Gastroesophageal sphincter (tissue), 4 donors: ENCODE measurements at regions not wholly inside any gene's neighbourhood (a gene's known extent, or its start where the extent isn't known, plus 50 kb on each side); places are given as distances from the start of the nearest gene placed in this dataset.

Experiments used
- ATAC-seq: fragments of 150-250 bp; one replicate; pipeline ENCODE4 v1.9.1; 2016; ENCODE audit warnings: mild to moderate bottlenecking, moderate library complexity
- H3K27ac ChIP-seq, 4 donors: fragments of 200-600 bp; sonication (generic) in 3 of 4; 1 replicate in 3 of 4; 2 replicates in 1 of 4; pipeline ENCODE4 v1.5.1; 2016 to 2019
- H3K27me3 ChIP-seq: fragments of 200-600 bp; sonication (generic); one replicate; pipeline ENCODE4 v1.5.1; 2019
- H3K36me3 ChIP-seq, 2 donors: fragments of 200-600 bp; sonication (generic); one replicate each; pipeline ENCODE4 v1.5.1; 2019; ENCODE audit warnings: control low read depth in 1 of 2
- H3K4me1 ChIP-seq, 3 donors: fragments of 200-600 bp; sonication (generic); 1 replicate in 2 of 3; 2 replicates in 1 of 3; pipeline ENCODE4 v1.5.1; 2016 to 2019; ENCODE audit warnings: control low read depth in 2 of 3
- H3K4me3 ChIP-seq, 2 donors: fragments of 200-600 bp; sonication (generic); one replicate each; pipeline ENCODE4 v1.5.1; 2019; ENCODE audit warnings: mild to moderate bottlenecking in 1 of 2, moderate library complexity in 1 of 2
- H3K9me3 ChIP-seq, 3 donors: fragments of 200-600 bp; sonication (generic); one replicate each; pipeline ENCODE4 v1.5.1; 2017 to 2019; ENCODE audit warnings: control low read depth in 2 of 3
- CTCF ChIP-seq, 4 experiments: fragments of 200-600 bp in 2 of 4; fragments of 450-650 bp in 2 of 4; sonication (generic) in 1 of 4; IDR thresholded peaks; one replicate each; pipeline ENCODE4 v1.5.1; 2017 to 2019; ENCODE audit warnings: antibody characterized with exemption in 4 of 4, mild to moderate bottlenecking in 2 of 4, moderate library complexity in 2 of 4
- EP300 ChIP-seq: sonication (generic); formaldehyde crosslinking; IDR thresholded peaks from one replicate; pipeline ENCODE4 v1.6.1; 2017; ENCODE audit warnings: antibody characterized with exemption, mild to moderate bottlenecking
- POLR2A ChIP-seq, 2 donors: fragments of 450-650 bp; IDR thresholded peaks; one replicate each; pipeline ENCODE4 v1.6.1; 2017; ENCODE audit warnings: antibody characterized with exemption in 2 of 2, mild to moderate bottlenecking in 2 of 2, moderate library complexity in 1 of 2
- POLR2AphosphoS5 ChIP-seq: sonication (generic); formaldehyde crosslinking; IDR thresholded peaks from one replicate; pipeline ENCODE4 v1.6.1; 2017; ENCODE audit warnings: antibody characterized with exemption
- WGBS, 2 donors: methylation state at CpG; one replicate each; pipeline ENCODE4 v1.1.5; 2018; ENCODE audit warnings: low coverage in 1 of 2; 5-methylcytosine and 5-hydroxymethylcytosine counted together

- Histone ChIP-seq H3K9me3 (no peaks in the 10 kb centered on the region), H3K4me3 (no peak overlapping the region), H3K27ac (no peak overlapping the region), H3K4me1 (no peaks in the 10 kb centered on the region), H3K36me3 (no peaks in the 10 kb centered on the region), H3K27me3 (no peaks in the 10 kb centered on the region)
- no peak for ATAC-seq
- TF ChIP-seq POLR2A (IDR thresholded peaks at IDR 0.05): no peak
- no peak for TF ChIP-seq POLR2AphosphoS5
- TF ChIP-seq CTCF (IDR thresholded peaks at IDR 0.05): no peak
- TF ChIP-seq EP300: no peak
- 81 to 100% methylated on average over 4 to 5 of the region's 5 CpGs for WGBS, 2 donors
Measured at GRCh38 chr18:23317975-23318675, 135.0 kb upstream of the RIOK3 start.

- Histone ChIP-seq H3K4me3 (no peak overlapping the region), H3K4me1 (no peaks in the 10 kb centered on the region), H3K27ac (no peak overlapping the region), H3K9me3 (no peaks in the 10 kb centered on the region), H3K27me3 (no peaks in the 10 kb centered on the region), H3K36me3 (no peaks in the 10 kb centered on the region)
- no peak for ATAC-seq
- 75 to 90% methylated on average over 1 of the region's 1 CpG for WGBS, 2 donors
- TF ChIP-seq POLR2A (IDR thresholded peaks at IDR 0.05) (no peak), POLR2AphosphoS5 (no peak), EP300 (no peak), CTCF (IDR thresholded peaks at IDR 0.05) (no peak)
Measured at GRCh38 chr18:23320709-23321236, 132.3 kb upstream of the RIOK3 start.

GRCh38 chr18:23321996-23322395, 131.1 kb upstream of the RIOK3 start:
- no peak overlapping the region for H3K27ac ChIP-seq
- TF ChIP-seq CTCF (IDR thresholded peaks at IDR 0.05) (no peak), POLR2AphosphoS5 (no peak), POLR2A (IDR thresholded peaks at IDR 0.05) (no peak), EP300 (no peak)
- H3K27me3 ChIP-seq: no peaks in the 10 kb centered on the region
- H3K36me3 ChIP-seq: no peaks in the 10 kb centered on the region
- ATAC-seq: no peak
- H3K4me3 ChIP-seq: no peak overlapping the region
- no peaks in the 10 kb centered on the region for H3K9me3 ChIP-seq
- no peaks in the 10 kb centered on the region for H3K4me1 ChIP-seq
- 60 to 91% methylated on average over 3 of the region's 5 CpGs for WGBS, 2 donors

- H3K27me3 ChIP-seq: no peaks in the 10 kb centered on the region
- no peak for TF ChIP-seq CTCF (IDR thresholded peaks at IDR 0.05)
- no peak for TF ChIP-seq POLR2A (IDR thresholded peaks at IDR 0.05)
- no peak for TF ChIP-seq EP300
- no peak for TF ChIP-seq POLR2AphosphoS5
- whole genome bisulfite sequencing, 2 donors: 82 to 86% methylated on average over 8 to 9 of the region's 11 CpGs
- no peaks in the 10 kb centered on the region for H3K4me1 ChIP-seq
- no peak overlapping the region for H3K27ac ChIP-seq
- no peaks in the 10 kb centered on the region for H3K9me3 ChIP-seq
- ATAC-seq: no peak
- no peak overlapping the region for H3K4me3 ChIP-seq
- no peaks in the 10 kb centered on the region for H3K36me3 ChIP-seq
Measured at GRCh38 chr18:23324056-23324811, 128.9 kb upstream of the RIOK3 start.
